SK-N-SH (cell line): ENCODE measurements at regions not wholly inside any gene's neighbourhood (a gene's known extent, or its start where the extent isn't known, plus 50 kb on each side); places are given as distances from the start of the nearest gene placed in this dataset.

Experiments used
- CTCF ChIA-PET: fragments of 300-600, 350-600 bp; formaldehyde crosslinking; extraction: SDS; loops from one replicate; lab custom pipeline; 2021; lab: Yijun Ruan, JAX
- POLR2A ChIA-PET: fragments of 350-600 bp; sonication (Branson Sonifier 250); formaldehyde crosslinking; extraction: SDS; loops from one replicate; lab custom pipeline; 2020; ENCODE audit warnings: antibody characterized with exemption, inconsistent platforms; lab: Yijun Ruan, JAX
- DNase-seq: peaks from one replicate; pipeline ENCODE4 v3.0.0; 2012
- H2AFZ ChIP-seq: fragments of 200-600 bp; sonication (generic); 2 replicates; pipeline ENCODE4 v1.8.1; 2016; ENCODE audit warnings: antibody characterized with exemption, mild to moderate bottlenecking, low read depth
- H3F3A ChIP-seq: fragments of 200-600 bp; sonication (generic); replicated peaks from 2 replicates; pipeline ENCODE3; 2016; ENCODE audit warnings: antibody characterized with exemption, mild to moderate bottlenecking; ENCODE audit not compliant: insufficient read depth
- H3K27ac ChIP-seq, 2 experiments: fragments of 200-500 bp in 1 of 2; fragments of 200-600 bp in 1 of 2; sonication (Bioruptor generic) in 1 of 2; sonication (generic), shearing (Covaris generic) in 1 of 2; 2 replicates each; pipeline versions ENCODE4 v1.5.1 to v1.6.1; 2014 to 2016; ENCODE audit warnings: low read depth in 2 of 2, inconsistent platforms in 1 of 2, low read length in 1 of 2, mild to moderate bottlenecking in 1 of 2, mixed read lengths in 1 of 2
- H3K27me3 ChIP-seq: fragments of 200-600 bp; sonication (generic), shearing (Covaris generic); 2 replicates; pipeline ENCODE4 v1.6.1; 2016; ENCODE audit warnings: mixed run types; ENCODE audit not compliant: insufficient read depth
- H3K36me3 ChIP-seq, 2 experiments: fragments of 200-500 bp in 1 of 2; fragments of 200-600 bp in 1 of 2; sonication (Bioruptor generic) in 1 of 2; sonication (generic) in 1 of 2; replicated peaks in 1 of 2; 2 replicates each; pipeline versions ENCODE3 to v1.5.1; 2014 to 2016; ENCODE audit warnings: low read length in 1 of 2, mild to moderate bottlenecking in 1 of 2; ENCODE audit not compliant: insufficient read depth in 2 of 2, control insufficient read depth in 1 of 2
- H3K4me1 ChIP-seq, 2 experiments: fragments of 200-500 bp in 1 of 2; fragments of 200-600 bp in 1 of 2; sonication (Bioruptor generic) in 1 of 2; sonication (generic), shearing (Covaris generic) in 1 of 2; 2 replicates each; pipeline versions ENCODE4 v1.5.1 to v1.6.1; 2014 to 2016; ENCODE audit warnings: low read depth in 1 of 2, low read length in 1 of 2, mixed run types in 1 of 2; ENCODE audit not compliant: insufficient read depth in 2 of 2, control insufficient read depth in 1 of 2
- H3K4me2 ChIP-seq: fragments of 200-600 bp; sonication (generic), shearing (Covaris generic); 2 replicates; pipeline ENCODE4 v1.6.1; 2017; ENCODE audit warnings: mixed run types
- H3K4me3 ChIP-seq, 2 experiments: fragments of 200-500 bp in 1 of 2; fragments of 200-600 bp in 1 of 2; sonication (Bioruptor generic) in 1 of 2; sonication (generic), shearing (Covaris generic) in 1 of 2; 2 replicates each; pipeline versions ENCODE4 v1.5.1 to v1.8.1; 2014 to 2016; ENCODE audit warnings: low read depth in 2 of 2, inconsistent platforms in 1 of 2, low read length in 1 of 2, mild to moderate bottlenecking in 1 of 2, mixed read lengths in 1 of 2, moderate library complexity in 1 of 2
- H3K79me2 ChIP-seq: fragments of 200-600 bp; sonication (generic); 2 replicates; pipeline ENCODE4 v1.8.1; 2017; ENCODE audit warnings: mild to moderate bottlenecking; ENCODE audit not compliant: insufficient read depth
- H3K9ac ChIP-seq: fragments of 200-600 bp; sonication (generic); 2 replicates; pipeline ENCODE4 v1.6.1; 2017; ENCODE audit warnings: mixed run types
- H3K9me2 ChIP-seq: fragments of 200-600 bp; sonication (generic); 2 replicates; pipeline ENCODE4 v1.6.1; 2017; ENCODE audit warnings: mixed run types
- H3K9me3 ChIP-seq: fragments of 200-600 bp; sonication (generic); 2 replicates; pipeline ENCODE4 v1.6.1; 2017; ENCODE audit warnings: mixed run types, mild to moderate bottlenecking, moderate library complexity
- H4K20me1 ChIP-seq: fragments of 200-600 bp; sonication (generic); 2 replicates; pipeline ENCODE4 v1.6.1; 2017; ENCODE audit warnings: mild to moderate bottlenecking, mixed run types; ENCODE audit not compliant: insufficient read depth
- ELF1 ChIP-seq: IDR thresholded peaks from 2 replicates; pipeline ENCODE4 v1.4.0; 2012
- EP300 ChIP-seq, 2 experiments: IDR thresholded peaks; 2 replicates each; pipeline versions ENCODE4 v1.4.0 to v1.6.1; 2012; ENCODE audit warnings: borderline replicate concordance in 1 of 2, low read depth in 1 of 2, low read length in 1 of 2
- FOSL2 ChIP-seq: IDR thresholded peaks from 2 replicates; pipeline ENCODE4 v1.4.0; 2012; ENCODE audit warnings: low read depth, mild to moderate bottlenecking, moderate library complexity, borderline replicate concordance
- FOXJ3 ChIP-seq: sonication (generic); formaldehyde crosslinking; IDR thresholded peaks from 2 replicates; pipeline ENCODE4 v1.5.1; 2020; ENCODE audit warnings: mild to moderate bottlenecking, missing genetic modification reagents
- GATA2 ChIP-seq: sonication (generic); formaldehyde crosslinking; IDR thresholded peaks from 2 replicates; pipeline ENCODE4 v1.5.0; 2020; ENCODE audit warnings: mild to moderate bottlenecking, missing genetic modification reagents
- JUND ChIP-seq: IDR thresholded peaks from 2 replicates; pipeline ENCODE4 v1.4.0; 2012
- MAX ChIP-seq: IDR thresholded peaks from 2 replicates; pipeline ENCODE4 v1.4.0; 2012; ENCODE audit warnings: low read depth
- MEF2A ChIP-seq: IDR thresholded peaks from 2 replicates; pipeline ENCODE4 v1.4.0; 2012; ENCODE audit warnings: low read depth, borderline replicate concordance
- NFIC ChIP-seq: IDR thresholded peaks from 2 replicates; pipeline ENCODE4 v1.4.0; 2012; ENCODE audit warnings: borderline replicate concordance
- NRF1 ChIP-seq: IDR thresholded peaks from 2 replicates; pipeline ENCODE4 v1.6.1; 2012; ENCODE audit warnings: low read depth, mild to moderate bottlenecking, low read length
- RAD21 ChIP-seq: IDR thresholded peaks from 2 replicates; pipeline ENCODE4 v1.6.1; 2012; ENCODE audit warnings: mild to moderate bottlenecking, low read length
- SIN3A ChIP-seq: IDR thresholded peaks from 2 replicates; pipeline ENCODE4 v1.6.1; 2012; ENCODE audit warnings: low read depth, mild to moderate bottlenecking, low read length, moderate library complexity, borderline replicate concordance
- SMC3 ChIP-seq: IDR thresholded peaks from 2 replicates; pipeline ENCODE4 v1.6.1; 2012; ENCODE audit warnings: low read depth, low read length, improper control_type of control experiment
- TCF12 ChIP-seq: IDR thresholded peaks from 2 replicates; pipeline ENCODE4 v1.4.0; 2012
- USF1 ChIP-seq: IDR thresholded peaks from 2 replicates; pipeline ENCODE4 v1.4.0; 2012; ENCODE audit warnings: low read depth, borderline replicate concordance
- YY1 ChIP-seq: IDR thresholded peaks from 2 replicates; pipeline ENCODE4 v1.4.0; 2012; ENCODE audit warnings: low read depth, mild to moderate bottlenecking
- WGBS: methylation state at CpG from one replicate; pipeline ENCODE4 v1.1.6; 2017; ENCODE audit warnings: low lambda C conversion rate; 5-methylcytosine and 5-hydroxymethylcytosine counted together
- TF ChIP-seq, protein P1 (sequence below): IDR thresholded peaks from 2 replicates; pipeline ENCODE4; 2012
- TF ChIP-seq, protein P2 (sequence below): fragments of 150-350 bp; IDR thresholded peaks from 2 replicates; pipeline ENCODE4 v1.6.1; 2017; ENCODE audit warnings: antibody characterized with exemption, low read length, low read depth, borderline replicate concordance
- TF ChIP-seq, protein P3 (sequence below): IDR thresholded peaks from 2 replicates; pipeline ENCODE4 v1.4.0; 2012; ENCODE audit warnings: low read depth, borderline replicate concordance
- TF ChIP-seq, protein P4 (sequence below): fragments of 200-600 bp; sonication (generic); IDR thresholded peaks from 2 replicates; pipeline ENCODE4 v1.6.1; 2017; ENCODE audit warnings: antibody characterized with exemption, mild to moderate bottlenecking, moderate library complexity

DNA sequence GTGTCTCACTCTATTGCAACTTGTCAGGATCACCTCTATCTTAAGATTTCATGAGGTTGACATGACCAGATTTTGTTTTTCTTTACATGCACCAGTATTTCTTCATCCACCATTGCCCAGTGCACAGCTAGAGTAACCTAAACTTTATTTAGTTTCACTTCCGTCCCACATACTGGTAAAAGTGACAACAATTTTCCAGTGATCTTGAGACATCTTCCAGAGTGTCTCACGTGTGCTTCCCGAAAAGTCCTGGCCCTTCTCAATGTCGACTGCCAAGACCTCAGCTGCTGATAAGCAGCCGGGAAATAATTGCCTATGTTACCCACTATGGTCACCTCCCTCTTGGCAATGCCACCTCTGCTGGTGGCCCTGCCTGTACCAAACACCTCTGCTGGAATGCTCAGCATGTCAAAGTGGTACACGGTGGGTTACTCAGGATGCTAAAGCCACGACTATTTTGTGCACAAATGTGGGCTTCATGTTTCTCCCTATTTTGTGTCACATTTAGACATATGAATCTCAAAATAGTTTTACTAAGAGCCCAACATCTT is 379.7 kb upstream of the TGFBR2 start:
- POLR2A ChIA-PET: no interaction called here
- peaks cover 28% of the 10 kb centered on the region for H3F3A ChIP-seq

GRCh38 chr3:30227571-30228301 is 378.7 kb upstream of the TGFBR2 start:
- peak overlapping the region; percentile 21; the same call in 1 of the 2 replicates for H3K9ac ChIP-seq
- WGBS: 13% methylated on average over 2 of the region's 2 CpGs
- peaks cover 28% of the 10 kb centered on the region for H3F3A ChIP-seq
- no peaks in the 10 kb centered on the region for H3K27me3 ChIP-seq
- H3K4me3 ChIP-seq: no peak overlapping the region
- no peak for DNase-seq
- no peaks in the 10 kb centered on the region for H3K9me3 ChIP-seq
- peak overlapping the region; percentile 85 to 93 for H3K27ac ChIP-seq
- H3K4me2 ChIP-seq: peak overlapping the region; percentile 54; the same call in 1 of the 2 replicates
- H2AFZ ChIP-seq: peak overlapping the region; percentile 16; the same call in 1 of the 2 replicates
- H4K20me1 ChIP-seq: no peaks in the 10 kb centered on the region
- ChIA-PET POLR2A (no interaction called here), CTCF (interaction anchor here (2.0 kb wide), 1 partner anchor 185 kb away, joined by 6 read pairs; no protein-coding TSS in a partner anchor)
- H3K9me2 ChIP-seq: no peaks in the 10 kb centered on the region
- H3K36me3 ChIP-seq: no peaks in the 10 kb centered on the region
- H3K79me2 ChIP-seq: no peaks in the 10 kb centered on the region
- H3K4me1 ChIP-seq: peaks cover 0 to 22% of the 10 kb centered on the region in 2 experiments; a peak in 3 of 4 replicates
- TF ChIP-seq ELF1 (no peak), TCF12 (peak; percentile 83), FOSL2 (peak; percentile 64; the same call in 1 of the 2 replicates), USF1 (no peak), MAX (no peak), YY1 (0 out of 2 replicates have a peak, but pooled peaks have one; percentile 22), NFIC (peak; percentile 92), SMC3 (no peak), JUND (peak; percentile 82), MEF2A (peak; percentile 54; the same call in 1 of the 2 replicates), RAD21 (no peak), FOXJ3 (CRISPR knock-in tag) (no peak), GATA2 (CRISPR knock-in tag) (no peak), EP300 (IDR thresholded peaks at IDR 0.05; ENCODE audit: borderline replicate concordance in 1 of 2, low read depth in 1 of 2, low read length in 1 of 2) (peak in 1 of 2 experiments; percentile 91; a peak in 2 of 4 replicates), SIN3A (no peak)
- TF ChIP-seq, protein P1, sequence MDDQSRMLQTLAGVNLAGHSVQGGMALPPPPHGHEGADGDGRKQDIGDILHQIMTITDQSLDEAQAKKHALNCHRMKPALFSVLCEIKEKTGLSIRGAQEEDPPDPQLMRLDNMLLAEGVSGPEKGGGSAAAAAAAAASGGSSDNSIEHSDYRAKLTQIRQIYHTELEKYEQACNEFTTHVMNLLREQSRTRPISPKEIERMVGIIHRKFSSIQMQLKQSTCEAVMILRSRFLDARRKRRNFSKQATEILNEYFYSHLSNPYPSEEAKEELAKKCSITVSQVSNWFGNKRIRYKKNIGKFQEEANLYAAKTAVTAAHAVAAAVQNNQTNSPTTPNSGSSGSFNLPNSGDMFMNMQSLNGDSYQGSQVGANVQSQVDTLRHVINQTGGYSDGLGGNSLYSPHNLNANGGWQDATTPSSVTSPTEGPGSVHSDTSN: peak; percentile 84
- TF ChIP-seq, protein P2, sequence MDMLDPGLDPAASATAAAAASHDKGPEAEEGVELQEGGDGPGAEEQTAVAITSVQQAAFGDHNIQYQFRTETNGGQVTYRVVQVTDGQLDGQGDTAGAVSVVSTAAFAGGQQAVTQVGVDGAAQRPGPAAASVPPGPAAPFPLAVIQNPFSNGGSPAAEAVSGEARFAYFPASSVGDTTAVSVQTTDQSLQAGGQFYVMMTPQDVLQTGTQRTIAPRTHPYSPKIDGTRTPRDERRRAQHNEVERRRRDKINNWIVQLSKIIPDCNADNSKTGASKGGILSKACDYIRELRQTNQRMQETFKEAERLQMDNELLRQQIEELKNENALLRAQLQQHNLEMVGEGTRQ: no peak
- TF ChIP-seq, protein P3, sequence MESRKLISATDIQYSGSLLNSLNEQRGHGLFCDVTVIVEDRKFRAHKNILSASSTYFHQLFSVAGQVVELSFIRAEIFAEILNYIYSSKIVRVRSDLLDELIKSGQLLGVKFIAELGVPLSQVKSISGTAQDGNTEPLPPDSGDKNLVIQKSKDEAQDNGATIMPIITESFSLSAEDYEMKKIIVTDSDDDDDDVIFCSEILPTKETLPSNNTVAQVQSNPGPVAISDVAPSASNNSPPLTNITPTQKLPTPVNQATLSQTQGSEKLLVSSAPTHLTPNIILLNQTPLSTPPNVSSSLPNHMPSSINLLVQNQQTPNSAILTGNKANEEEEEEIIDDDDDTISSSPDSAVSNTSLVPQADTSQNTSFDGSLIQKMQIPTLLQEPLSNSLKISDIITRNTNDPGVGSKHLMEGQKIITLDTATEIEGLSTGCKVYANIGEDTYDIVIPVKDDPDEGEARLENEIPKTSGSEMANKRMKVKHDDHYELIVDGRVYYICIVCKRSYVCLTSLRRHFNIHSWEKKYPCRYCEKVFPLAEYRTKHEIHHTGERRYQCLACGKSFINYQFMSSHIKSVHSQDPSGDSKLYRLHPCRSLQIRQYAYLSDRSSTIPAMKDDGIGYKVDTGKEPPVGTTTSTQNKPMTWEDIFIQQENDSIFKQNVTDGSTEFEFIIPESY: no peak
- TF ChIP-seq, protein P4, sequence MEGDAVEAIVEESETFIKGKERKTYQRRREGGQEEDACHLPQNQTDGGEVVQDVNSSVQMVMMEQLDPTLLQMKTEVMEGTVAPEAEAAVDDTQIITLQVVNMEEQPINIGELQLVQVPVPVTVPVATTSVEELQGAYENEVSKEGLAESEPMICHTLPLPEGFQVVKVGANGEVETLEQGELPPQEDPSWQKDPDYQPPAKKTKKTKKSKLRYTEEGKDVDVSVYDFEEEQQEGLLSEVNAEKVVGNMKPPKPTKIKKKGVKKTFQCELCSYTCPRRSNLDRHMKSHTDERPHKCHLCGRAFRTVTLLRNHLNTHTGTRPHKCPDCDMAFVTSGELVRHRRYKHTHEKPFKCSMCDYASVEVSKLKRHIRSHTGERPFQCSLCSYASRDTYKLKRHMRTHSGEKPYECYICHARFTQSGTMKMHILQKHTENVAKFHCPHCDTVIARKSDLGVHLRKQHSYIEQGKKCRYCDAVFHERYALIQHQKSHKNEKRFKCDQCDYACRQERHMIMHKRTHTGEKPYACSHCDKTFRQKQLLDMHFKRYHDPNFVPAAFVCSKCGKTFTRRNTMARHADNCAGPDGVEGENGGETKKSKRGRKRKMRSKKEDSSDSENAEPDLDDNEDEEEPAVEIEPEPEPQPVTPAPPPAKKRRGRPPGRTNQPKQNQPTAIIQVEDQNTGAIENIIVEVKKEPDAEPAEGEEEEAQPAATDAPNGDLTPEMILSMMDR: no peak

More for the DNA sequence above, 379.7 kb upstream of the TGFBR2 start:
- no peaks in the 10 kb centered on the region for H4K20me1 ChIP-seq
- H3K4me1 ChIP-seq: peaks cover 0 to 17% of the 10 kb centered on the region in 2 experiments
- no peaks in the 10 kb centered on the region for H3K9me2 ChIP-seq
- CTCF ChIA-PET: interaction anchor here (0.7 to 1.4 kb wide), 4 partner anchors 8 to 184 kb away, joined by 3 to 4 read pairs (median 4); no protein-coding TSS in a partner anchor
- no peaks in the 10 kb centered on the region for H3K9me3 ChIP-seq
- no peaks in the 10 kb centered on the region for H3K36me3 ChIP-seq
- WGBS: 91% methylated on average over 7 of the region's 7 CpGs
- TF ChIP-seq TCF12 (0 out of 2 replicates have a peak, but pooled peaks have one; percentile 8), NRF1 (no peak)
- H3K4me2 ChIP-seq: peak overlapping the region; percentile 54; the same call in 1 of the 2 replicates
- no peaks in the 10 kb centered on the region for H3K27me3 ChIP-seq
- H3K4me3 ChIP-seq: no peak overlapping the region
- no peak for DNase-seq
- no peaks in the 10 kb centered on the region for H3K79me2 ChIP-seq
- H2AFZ ChIP-seq: no peak overlapping the region
- peak overlapping the region; percentile 28 to 93; a peak in 3 of 4 replicates for H3K27ac ChIP-seq
- H3K9ac ChIP-seq: no peak overlapping the region
